ENCODE measurements at regions not wholly inside any gene's neighbourhood (a gene's known extent, or its start where the extent isn't known, plus 50 kb on each side); places are given as distances from the start of the nearest gene placed in this dataset.

- TF ChIP-seq CTCF (IDR thresholded peaks at IDR 0.05) (no peak), SIN3A (IDR thresholded peaks at IDR 0.05; ENCODE audit: borderline replicate concordance, insufficient read depth, low read depth, low read length) (no peak), REST (IDR thresholded peaks at IDR 0.05; ENCODE audit: insufficient read depth in 1 of 2, low read depth in 2 of 2, low read length in 1 of 2) (no peak), POLR2AphosphoS5 (IDR thresholded peaks at IDR 0.05; ENCODE audit: low read depth, low read length) (no peak)
Measured at GRCh38 chr7:91457208-91457607, 193.0 kb downstream of the FZD1 start.

All from Panc1 (cell line).